Muscle layer of colon (tissue), 2 donors: ENCODE measurements at regions not wholly inside any gene's neighbourhood (a gene's known extent, or its start where the extent isn't known, plus 50 kb on each side); places are given as distances from the start of the nearest gene placed in this dataset.

ENCODE experiments used
- H3K27ac ChIP-seq: one replicate; pipeline ENCODE4 v1.7.0; 2013; ENCODE audit warnings: low read depth, mild to moderate bottlenecking, low read length, moderate library complexity
- H3K27me3 ChIP-seq, 2 donors: one replicate each; pipeline ENCODE4 v1.7.0; 2013; ENCODE audit warnings: low read length in 2 of 2, mild to moderate bottlenecking in 2 of 2; ENCODE audit not compliant: insufficient read depth in 2 of 2, control insufficient read depth in 1 of 2
- H3K36me3 ChIP-seq: one replicate; pipeline ENCODE4 v1.7.0; 2013; ENCODE audit warnings: mild to moderate bottlenecking, low read length; ENCODE audit not compliant: insufficient read depth
- H3K4me1 ChIP-seq: one replicate; pipeline ENCODE4 v1.7.0; 2013; ENCODE audit warnings: mild to moderate bottlenecking, low read length; ENCODE audit not compliant: insufficient read depth
- H3K4me3 ChIP-seq, 2 donors: one replicate each; pipeline ENCODE4 v1.7.0; 2013; ENCODE audit warnings: low read length in 2 of 2, low read depth in 1 of 2, mild to moderate bottlenecking in 1 of 2, moderate library complexity in 1 of 2
- H3K9ac ChIP-seq: one replicate; pipeline ENCODE4 v1.7.0; 2013; ENCODE audit warnings: low read length
- H3K9me3 ChIP-seq: one replicate; pipeline ENCODE4 v1.7.0; 2013; ENCODE audit warnings: mild to moderate bottlenecking, low read length
- donor health status: abdominal sarcoma.
- donor health status: Adenocarcinoma of cecum.

DNA sequence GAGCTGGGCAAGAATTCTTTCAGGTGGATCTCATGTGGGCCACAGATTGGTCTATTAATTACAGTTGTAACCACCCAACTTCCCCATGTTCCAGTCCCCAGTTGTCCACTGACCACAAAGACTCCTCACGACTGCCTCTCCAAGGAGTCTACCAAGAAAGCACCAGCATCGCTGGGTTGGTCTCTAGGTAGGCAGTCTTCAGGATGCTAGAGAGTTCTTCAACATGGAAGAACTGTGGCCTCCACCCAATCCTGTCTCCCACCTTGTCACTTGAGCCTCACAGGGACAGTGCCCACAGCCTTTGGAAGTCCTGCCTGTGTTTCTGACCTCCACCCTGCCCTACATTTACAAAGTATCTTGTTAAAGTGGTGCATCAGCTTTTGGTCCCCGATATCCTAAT is 184.7 kb upstream of the FN1 start:
- no peaks in the 10 kb centered on the region for H3K9me3 ChIP-seq
- no peaks in the 10 kb centered on the region for H3K27me3 ChIP-seq
- H3K27ac ChIP-seq = no peak overlapping the region
- peaks cover 39% of the 10 kb centered on the region for H3K4me1 ChIP-seq
- no peak overlapping the region for H3K9ac ChIP-seq
- no peaks in the 10 kb centered on the region for H3K36me3 ChIP-seq
- no peak overlapping the region for H3K4me3 ChIP-seq

DNA sequence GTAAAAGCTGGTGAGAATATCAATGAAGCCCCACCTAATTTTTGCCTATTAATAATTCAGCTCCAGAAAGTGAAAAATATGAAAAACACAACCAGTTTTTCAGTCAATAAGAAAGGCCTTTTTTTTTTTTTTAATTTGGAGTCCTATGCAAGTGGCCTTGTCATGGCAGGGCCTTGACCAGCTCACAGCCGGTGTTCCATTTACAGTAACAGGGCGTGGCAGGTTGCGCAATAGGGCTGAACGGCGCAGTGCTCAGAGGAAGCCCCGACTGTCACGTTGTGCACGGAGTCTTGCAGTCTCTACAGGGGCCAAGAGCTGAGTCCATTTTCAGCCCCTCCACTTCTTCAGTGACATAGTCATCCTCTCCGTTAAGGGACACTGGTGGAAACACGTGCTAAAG is 184.1 kb upstream of the FN1 start:
- Histone ChIP-seq H3K4me1 (peaks cover 33% of the 10 kb centered on the region), H3K27ac (no peak overlapping the region), H3K36me3 (no peaks in the 10 kb centered on the region)

DNA sequence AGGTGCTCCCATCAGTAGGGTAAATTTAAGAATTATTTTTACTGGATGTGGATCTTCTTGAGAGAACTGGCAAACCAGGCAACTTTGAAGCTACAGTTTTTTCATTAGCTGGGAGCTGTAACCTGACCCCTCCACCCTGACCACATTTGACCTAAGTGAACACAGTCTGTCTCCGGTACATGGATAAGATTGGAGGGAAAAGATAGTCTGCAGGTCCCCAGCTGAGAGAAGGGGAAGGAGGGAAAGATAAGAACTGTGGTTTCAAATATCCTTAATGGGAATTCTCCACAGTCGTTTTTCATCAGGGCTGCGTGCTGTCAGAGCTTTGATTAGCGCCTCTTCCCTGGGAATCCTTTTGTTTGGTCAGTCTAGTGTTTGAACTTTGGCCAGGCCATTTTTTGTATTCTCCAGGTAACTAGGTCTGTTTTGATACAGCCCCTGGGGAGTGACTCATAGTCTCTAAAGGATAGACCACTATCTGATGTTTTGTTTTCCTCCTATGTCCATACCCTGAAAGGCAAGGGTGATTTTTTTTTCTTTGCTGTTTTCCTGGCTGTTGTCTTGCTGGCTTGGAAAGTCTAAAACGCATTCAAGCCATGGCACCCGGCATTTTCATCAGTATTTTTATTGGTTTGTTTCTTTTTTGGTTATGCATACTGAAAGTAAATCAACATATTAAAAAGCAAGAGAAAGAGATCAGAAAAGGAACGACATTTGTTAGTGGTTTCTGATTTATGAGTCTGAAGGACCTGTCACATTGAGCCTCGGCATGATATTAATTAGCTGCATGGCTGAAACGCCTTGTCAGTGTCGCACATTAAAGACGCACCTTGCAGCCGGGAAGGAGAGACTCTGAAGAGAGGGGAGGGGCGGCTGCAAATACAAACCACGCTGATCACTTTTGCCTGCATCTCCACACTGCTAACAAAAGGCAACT is 183.4 kb upstream of the FN1 start:
- Histone ChIP-seq H3K27me3 (no peaks in the 10 kb centered on the region), H3K36me3 (no peaks in the 10 kb centered on the region), H3K27ac (peak overlapping the region; percentile 19), H3K9me3 (no peaks in the 10 kb centered on the region), H3K4me1 (peaks cover 27% of the 10 kb centered on the region), H3K9ac (no peak overlapping the region), H3K4me3 (peak overlapping the region in 1 of 2 donors; percentile 19)

More for the DNA sequence above, 184.1 kb upstream of the FN1 start:
- no peak overlapping the region for H3K9ac ChIP-seq
- H3K27me3 ChIP-seq = no peaks in the 10 kb centered on the region
- H3K9me3 ChIP-seq = no peaks in the 10 kb centered on the region
- H3K4me3 ChIP-seq = peak overlapping the region in 1 of 2 donors; percentile 19

DNA sequence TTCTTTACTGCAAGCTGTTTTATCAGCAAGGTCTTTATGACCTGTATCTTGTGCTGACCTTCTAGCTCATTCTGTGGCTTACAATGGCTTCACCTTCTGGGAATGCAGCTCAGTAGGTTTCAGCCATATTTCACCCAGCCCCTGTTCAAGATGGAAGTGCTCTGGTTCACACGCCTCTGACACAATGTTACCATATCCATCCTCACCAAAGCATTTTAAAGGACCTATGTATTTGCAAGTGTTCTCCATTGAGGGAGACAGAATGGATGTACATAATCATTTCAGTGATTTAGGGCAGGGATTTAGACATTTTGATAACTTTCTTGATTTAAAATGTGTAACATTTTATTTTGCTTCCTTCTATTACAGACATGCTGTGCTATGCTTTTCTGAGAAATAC is 182.3 kb upstream of the FN1 start:
- Histone ChIP-seq H3K9ac (no peak overlapping the region), H3K27ac (no peak overlapping the region), H3K27me3 (no peaks in the 10 kb centered on the region), H3K4me1 (peaks cover 20% of the 10 kb centered on the region), H3K9me3 (no peaks in the 10 kb centered on the region), H3K36me3 (no peaks in the 10 kb centered on the region), H3K4me3 (no peak overlapping the region)

DNA sequence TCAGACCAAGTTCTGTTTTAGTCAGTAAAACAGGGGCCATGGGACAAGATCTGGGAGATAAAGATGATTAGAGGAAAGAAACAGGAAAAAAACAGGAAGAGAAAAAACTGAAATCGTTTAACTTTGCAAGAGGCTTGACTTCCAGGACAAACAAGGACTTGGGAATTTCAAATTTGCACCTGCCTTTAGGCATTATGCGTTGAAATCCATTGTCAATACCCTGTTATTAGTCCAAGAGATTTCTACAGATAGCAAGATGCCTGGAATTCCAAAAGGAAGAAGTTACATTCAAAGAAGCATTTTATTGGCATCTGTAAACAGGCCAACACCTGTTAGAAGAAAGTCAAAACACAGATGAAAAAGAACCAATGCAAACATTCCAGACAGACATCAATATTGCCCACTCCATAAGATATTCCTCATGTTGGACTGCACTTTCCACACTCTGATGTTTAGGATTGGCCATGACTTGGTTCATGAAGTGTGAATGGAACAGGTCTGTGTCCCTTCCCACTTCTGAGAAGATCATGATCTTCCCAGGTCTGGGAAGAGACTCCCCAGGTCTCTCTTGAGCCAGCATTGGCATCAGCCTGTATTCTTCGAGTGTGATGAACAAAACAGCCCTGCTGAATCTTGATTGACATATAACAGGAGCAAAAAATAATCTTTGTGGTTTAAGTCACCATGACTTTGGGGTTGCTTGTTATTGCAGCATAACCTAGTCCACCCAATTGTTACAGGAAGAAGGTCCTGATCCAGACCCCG is 181.4 kb upstream of the FN1 start:
- no peak overlapping the region for H3K9ac ChIP-seq
- no peaks in the 10 kb centered on the region for H3K27me3 ChIP-seq
- H3K4me3 ChIP-seq = no peak overlapping the region
- H3K36me3 ChIP-seq = no peaks in the 10 kb centered on the region
- H3K9me3 ChIP-seq = no peaks in the 10 kb centered on the region
- H3K4me1 ChIP-seq = peaks cover 20% of the 10 kb centered on the region
- no peak overlapping the region for H3K27ac ChIP-seq

DNA sequence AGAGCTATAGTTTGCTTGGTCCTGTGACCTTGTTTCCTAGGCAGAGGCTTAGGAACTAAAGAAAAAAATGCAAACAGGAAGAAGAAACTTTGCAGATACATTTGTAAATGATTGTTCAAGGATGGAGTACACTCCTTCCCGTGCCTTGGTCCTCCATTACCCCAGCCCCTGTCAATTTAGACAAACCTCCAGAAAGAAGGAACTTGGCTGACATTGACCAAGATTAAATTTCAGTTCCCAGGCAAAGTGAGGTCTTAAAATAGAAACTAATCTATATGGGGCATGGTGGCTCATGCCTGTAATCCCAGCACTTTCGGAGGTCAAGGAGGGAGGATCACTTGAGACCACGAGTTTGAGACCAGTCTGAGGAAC is 179.9 kb upstream of the FN1 start:
- Histone ChIP-seq H3K9ac (no peak overlapping the region), H3K9me3 (no peaks in the 10 kb centered on the region), H3K4me1 (peaks cover 16% of the 10 kb centered on the region), H3K4me3 (no peak overlapping the region), H3K27me3 (no peaks in the 10 kb centered on the region), H3K36me3 (no peaks in the 10 kb centered on the region), H3K27ac (no peak overlapping the region)

DNA sequence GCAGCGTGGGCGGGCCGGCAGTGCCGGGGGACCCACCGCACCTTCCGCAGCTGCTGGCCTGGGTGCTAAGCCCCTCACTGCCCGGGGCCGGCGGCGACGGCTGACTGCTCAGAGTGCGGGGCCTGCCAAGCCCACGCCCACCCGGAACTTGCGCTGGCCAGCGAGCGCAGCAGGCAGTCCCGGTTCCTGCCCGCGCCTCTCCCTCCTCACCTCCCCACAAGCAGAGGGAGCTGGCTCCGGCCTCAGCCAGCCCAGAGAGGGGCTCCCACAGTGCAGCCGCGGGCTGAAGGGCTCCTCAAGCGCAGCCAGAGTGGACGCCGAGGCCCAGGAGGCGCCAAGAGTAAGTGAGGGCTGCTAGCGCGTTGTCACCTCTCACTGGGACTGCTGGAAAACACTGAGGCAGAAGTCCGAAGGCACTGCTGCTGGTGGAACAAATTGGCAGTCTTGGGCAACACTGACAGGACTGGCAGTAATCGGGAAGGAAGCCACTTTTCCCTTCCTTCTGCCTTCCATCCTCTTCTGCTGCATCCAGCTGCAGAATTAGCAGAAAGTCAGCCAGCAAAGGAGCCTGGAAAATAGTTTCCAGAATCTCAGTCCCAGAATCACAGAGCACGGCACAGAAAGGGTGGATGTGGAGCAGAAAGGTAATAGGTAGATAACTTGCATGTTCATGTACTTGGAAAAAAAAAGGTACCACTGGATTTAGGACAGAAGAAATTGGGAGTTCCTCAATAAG is 179.4 kb upstream of the FN1 start:
- Histone ChIP-seq H3K36me3 (no peaks in the 10 kb centered on the region), H3K27ac (no peak overlapping the region), H3K27me3 (no peaks in the 10 kb centered on the region), H3K9ac (no peak overlapping the region), H3K9me3 (no peaks in the 10 kb centered on the region), H3K4me1 (peaks cover 16% of the 10 kb centered on the region), H3K4me3 (no peak overlapping the region)

DNA sequence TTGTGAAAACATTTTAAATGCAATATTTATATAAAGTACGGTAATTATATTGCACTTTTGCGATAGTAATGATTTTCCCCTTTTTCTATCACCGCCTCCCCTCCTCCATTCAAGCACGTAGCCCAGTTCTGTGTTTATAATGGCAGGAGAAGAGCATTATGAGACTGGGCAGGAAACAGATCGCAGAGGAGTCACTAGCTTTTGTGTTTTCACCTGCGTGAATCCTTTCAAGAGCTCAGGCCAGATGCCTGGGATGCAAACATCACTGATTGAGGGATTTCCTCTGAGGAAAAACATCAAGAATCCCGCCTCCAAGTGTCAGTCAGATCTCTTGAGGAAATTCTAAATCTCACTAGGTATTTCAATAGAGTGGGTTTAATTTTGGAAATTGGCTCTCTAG is 178.4 kb upstream of the FN1 start:
- Histone ChIP-seq H3K4me3 (no peak overlapping the region), H3K9ac (no peak overlapping the region), H3K4me1 (peaks cover 7% of the 10 kb centered on the region), H3K27me3 (no peaks in the 10 kb centered on the region), H3K27ac (no peak overlapping the region), H3K36me3 (no peaks in the 10 kb centered on the region), H3K9me3 (no peaks in the 10 kb centered on the region)

DNA sequence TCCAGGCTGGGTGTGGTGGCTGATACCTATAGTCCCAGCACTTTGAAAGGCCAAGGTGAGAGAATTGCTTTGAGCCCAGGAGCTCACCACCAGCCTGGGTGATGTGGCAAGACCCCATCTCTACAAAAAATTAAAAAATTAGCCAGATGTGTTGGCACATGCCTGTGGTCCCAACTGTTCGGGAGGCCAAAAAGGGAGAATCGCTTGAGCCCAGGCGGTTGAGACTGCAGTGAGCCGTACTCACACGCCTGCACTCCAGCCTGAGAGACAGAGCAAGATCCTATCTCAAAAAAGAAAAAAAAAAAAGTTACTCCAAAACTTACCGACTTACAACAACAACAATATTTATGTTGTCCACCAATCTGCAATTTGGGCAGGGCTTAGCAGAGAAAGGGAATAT is 178.0 kb upstream of the FN1 start:
- Histone ChIP-seq H3K27me3 (no peaks in the 10 kb centered on the region), H3K27ac (no peak overlapping the region), H3K4me1 (peaks cover 3% of the 10 kb centered on the region), H3K36me3 (no peaks in the 10 kb centered on the region), H3K9ac (no peak overlapping the region), H3K9me3 (no peaks in the 10 kb centered on the region), H3K4me3 (no peak overlapping the region)

DNA sequence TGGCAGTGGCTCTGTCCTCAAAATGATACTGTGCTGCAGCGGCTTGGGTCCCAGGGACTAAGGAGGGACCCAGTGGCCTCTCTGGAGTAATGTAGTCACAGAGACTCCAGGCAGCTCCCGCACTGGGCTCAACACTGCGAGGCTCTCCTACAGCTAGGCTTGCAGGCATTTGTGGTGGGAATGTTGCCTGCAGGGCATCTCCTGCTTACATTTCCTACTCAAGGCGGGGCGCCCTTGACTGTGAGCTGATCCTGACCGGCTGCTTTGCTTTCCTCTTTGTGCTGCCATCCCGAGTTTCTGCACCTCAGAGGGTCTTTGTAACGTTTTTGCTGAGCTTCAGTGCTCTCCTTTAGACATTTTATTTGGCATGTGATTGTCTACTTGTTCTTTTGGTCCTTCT is 177.4 kb upstream of the FN1 start:
- Histone ChIP-seq H3K4me3 (no peak overlapping the region), H3K9ac (no peak overlapping the region), H3K4me1 (no peaks in the 10 kb centered on the region), H3K27ac (no peak overlapping the region), H3K27me3 (no peaks in the 10 kb centered on the region), H3K9me3 (no peaks in the 10 kb centered on the region), H3K36me3 (no peaks in the 10 kb centered on the region)

DNA sequence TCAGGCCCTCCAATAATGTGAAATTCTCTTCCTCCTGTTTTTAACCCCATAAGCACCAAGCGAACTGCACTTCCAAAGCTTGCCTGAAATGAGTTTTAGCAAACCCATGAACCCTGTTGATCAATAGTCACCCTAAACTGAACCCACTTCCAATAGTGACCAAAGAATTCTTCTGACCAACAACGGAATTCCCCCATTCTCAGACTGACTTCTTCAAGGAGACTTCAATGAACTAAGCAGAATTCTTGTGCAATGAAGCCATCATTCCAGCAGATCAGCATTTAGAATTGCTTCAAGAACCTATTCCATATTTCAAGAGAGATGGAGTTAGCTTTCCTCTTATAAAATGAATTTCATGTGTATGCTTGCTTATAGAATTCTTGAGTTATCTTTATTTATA is 176.9 kb upstream of the FN1 start:
- Histone ChIP-seq H3K9ac (no peak overlapping the region), H3K27ac (no peak overlapping the region), H3K36me3 (no peaks in the 10 kb centered on the region), H3K27me3 (no peaks in the 10 kb centered on the region), H3K4me1 (no peaks in the 10 kb centered on the region), H3K9me3 (no peaks in the 10 kb centered on the region), H3K4me3 (no peak overlapping the region)
